GM12878 (cell line): ENCODE measurements at regions not wholly inside any gene's neighbourhood (a gene's known extent, or its start where the extent isn't known, plus 50 kb on each side); places are given as distances from the start of the nearest gene placed in this dataset.

Experiments
- ATAC-seq: fragments of 200-7000 bp; cut with Tn5 transposase; 3 replicates; pipeline ENCODE4 v1.9.1; 2020; ENCODE audit warnings: mild to moderate bottlenecking, moderate library complexity
- BruUV-seq: library from RNA; stranded (reverse); fragments of 400-500 nt; replicated peaks from 2 replicates; lab custom pipeline; 2021; lab: Mats Ljungman, UMichigan
- CTCF ChIA-PET: fragments of 300-600 bp; sonication (Branson Sonifier 250); formaldehyde crosslinking; extraction: SDS; loops from one replicate; lab custom pipeline; 2021; ENCODE audit warnings: inconsistent platforms; lab: Yijun Ruan, JAX
- POLR2A ChIA-PET: fragments of 350-600 bp; formaldehyde crosslinking; extraction: SDS; loops from one replicate; lab custom pipeline; 2021; ENCODE audit warnings: inconsistent platforms; lab: Charles Lee
- RAD21 ChIA-PET: fragments of 300-600 bp; sonication (Branson Sonifier 250); formaldehyde crosslinking; loops from one replicate; lab custom pipeline; 2023; ENCODE audit warnings: antibody characterized with exemption; ENCODE audit not compliant: unreplicated experiment; lab: Charles Lee
- SMC1A ChIA-PET: fragments of 300-600 bp; sonication (Branson Sonifier 250); formaldehyde crosslinking; loops from one replicate; lab custom pipeline; 2023; ENCODE audit not compliant: unreplicated experiment, uncharacterized antibody; lab: Charles Lee
- DNase-seq: peaks from one replicate; pipeline ENCODE4 v3.0.0-alpha.2; 2011; ENCODE audit warnings: low read depth, low spot score
- FAIRE-seq: peaks from 3 replicates; lab custom pipeline; 2011; peaks lifted over from hg19 to GRCh38; lab: Jason Lieb, UNC
- H2AFZ ChIP-seq: 2 replicates; pipeline ENCODE4 v1.6.0; 2011; ENCODE audit warnings: low read depth, low read length, control low read depth; ENCODE audit not compliant: control insufficient read depth
- H3K27ac ChIP-seq: 2 replicates; pipeline ENCODE4 v1.5.1; 2011; ENCODE audit warnings: control low read depth; ENCODE audit not compliant: control insufficient read depth, insufficient read depth
- H3K27me3 ChIP-seq, 2 experiments: replicated peaks in 1 of 2; 2 replicates each; pipeline versions ENCODE4 v1.6.0 to v1.6.1; 2011; ENCODE audit warnings: low read length in 1 of 2; ENCODE audit not compliant: control insufficient read depth in 2 of 2, insufficient read depth in 2 of 2
- H3K36me3 ChIP-seq, 2 experiments: 2 replicates each; pipeline ENCODE4 v1.5.1; 2011; ENCODE audit warnings: low read length in 1 of 2; ENCODE audit not compliant: control insufficient read depth in 2 of 2, insufficient read depth in 2 of 2
- H3K4me1 ChIP-seq: 2 replicates; pipeline ENCODE4 v1.6.1; 2011; ENCODE audit warnings: mild to moderate bottlenecking, low read length, moderate library complexity, mixed read lengths; ENCODE audit not compliant: control insufficient read depth, insufficient read depth
- H3K4me2 ChIP-seq: 2 replicates; pipeline ENCODE4 v1.6.0; 2011; ENCODE audit warnings: control low read depth; ENCODE audit not compliant: control insufficient read depth, insufficient read depth
- H3K4me3 ChIP-seq: fragments of 200-600 bp; sonication (generic); 2 replicates; pipeline ENCODE4 v1.5.1; 2016
- H3K79me2 ChIP-seq: 2 replicates; pipeline ENCODE4 v1.6.0; 2011; ENCODE audit warnings: low read length; ENCODE audit not compliant: control insufficient read depth, insufficient read depth
- H3K9ac ChIP-seq: 2 replicates; pipeline ENCODE4 v1.8.0; 2011; ENCODE audit warnings: low read length, control low read depth, mixed read lengths; ENCODE audit not compliant: control insufficient read depth, insufficient read depth
- H3K9me3 ChIP-seq: replicated peaks from 3 replicates; pipeline ENCODE4 v1.5.1; 2011; ENCODE audit warnings: mild to moderate bottlenecking, low read length; ENCODE audit not compliant: control insufficient read depth, insufficient read depth
- H4K20me1 ChIP-seq: 2 replicates; pipeline ENCODE4 v1.6.0; 2011; ENCODE audit not compliant: control insufficient read depth, insufficient read depth
- BMI1 ChIP-seq: fragments of 450-650 bp; IDR thresholded peaks from 2 replicates; pipeline ENCODE4 v1.6.1; 2016; ENCODE audit warnings: mild to moderate bottlenecking, moderate library complexity, borderline replicate concordance
- CHD2 ChIP-seq: IDR thresholded peaks from 2 replicates; pipeline ENCODE4 v1.6.1; 2011; ENCODE audit warnings: low read depth, low read length, improper control_type of control experiment, borderline replicate concordance
- FOXM1 ChIP-seq: IDR thresholded peaks from 2 replicates; pipeline ENCODE4 v1.6.1; 2012; ENCODE audit warnings: low read depth, mild to moderate bottlenecking, inconsistent platforms, low read length, moderate library complexity
- GATAD2B ChIP-seq: fragments of 450-650 bp; conservative IDR thresholded peaks from 2 replicates; pipeline ENCODE4 v1.6.1; 2017; ENCODE audit warnings: low read depth, mild to moderate bottlenecking, moderate library complexity
- IKZF2 ChIP-seq, 2 experiments: fragments of 450-650 bp; IDR thresholded peaks; 2 replicates each; pipeline ENCODE4 v1.6.1; 2017; ENCODE audit warnings: mild to moderate bottlenecking in 2 of 2, moderate library complexity in 2 of 2
- KDM1A ChIP-seq: fragments of 200-600 bp; sonication (generic); IDR thresholded peaks from 2 replicates; pipeline ENCODE4 v1.6.1; 2016; ENCODE audit warnings: borderline replicate concordance
- MAX ChIP-seq: IDR thresholded peaks from 2 replicates; pipeline ENCODE4 v1.6.1; 2012; ENCODE audit warnings: low read depth, low read length, improper control_type of control experiment
- NFIC ChIP-seq: IDR thresholded peaks from 2 replicates; pipeline ENCODE4 v1.6.1; 2012; ENCODE audit warnings: low read depth, mild to moderate bottlenecking, inconsistent platforms, low read length, moderate library complexity
- NFYB ChIP-seq: IDR thresholded peaks from 2 replicates; pipeline ENCODE4 v1.6.1; 2011; ENCODE audit warnings: low read depth, mild to moderate bottlenecking, low read length, improper control_type of control experiment, moderate library complexity; ENCODE audit not compliant: insufficient read depth
- POLR2AphosphoS2 ChIP-seq: IDR thresholded peaks from 2 replicates; pipeline ENCODE4 v1.6.1; 2011; ENCODE audit warnings: low read depth, mild to moderate bottlenecking, low read length, improper control_type of control experiment, moderate library complexity
- RFX5 ChIP-seq: IDR thresholded peaks from 2 replicates; pipeline ENCODE4 v1.6.1; 2011; ENCODE audit warnings: low read depth, low read length, improper control_type of control experiment
- SMAD5 ChIP-seq: IDR thresholded peaks from 2 replicates; pipeline ENCODE4 v1.6.1; 2016; ENCODE audit warnings: antibody characterized with exemption, low read depth
- ZBED1 ChIP-seq: IDR thresholded peaks from 2 replicates; pipeline ENCODE4 v1.6.1; 2016; ENCODE audit warnings: borderline replicate concordance
- ZNF24 ChIP-seq: fragments of 450-650 bp; IDR thresholded peaks from 2 replicates; pipeline ENCODE4 v1.6.1; 2017; ENCODE audit warnings: antibody characterized with exemption, mild to moderate bottlenecking
- ZNF274 ChIP-seq: IDR thresholded peaks from one replicate; pipeline ENCODE4 v1.8.0; 2011; ENCODE audit not compliant: insufficient read length, insufficient read depth
- WGBS: methylation state at CpG from one replicate; pipeline ENCODE4 v1.1.6; 2016; ENCODE audit warnings: low lambda C conversion rate; ENCODE audit not compliant: insufficient replicate concordance, insufficient coverage; ENCODE audit errors: missing lambda C conversion rate; 5-methylcytosine and 5-hydroxymethylcytosine counted together
- in situ Hi-C: fragments of 300-500 bp; cut with MboI; formaldehyde crosslinking; loops from 9 replicates; pipeline ENCODE4 v1.14.3; 2018; ENCODE audit warnings: mixed read lengths
- intact Hi-C: fragments of 100-400 bp; cut with micrococcal nuclease; formaldehyde crosslinking; loops from one replicate; pipeline ENCODE4 v1.14.2; 2022; ENCODE audit not compliant: unreplicated experiment

- Histone ChIP-seq H3K4me3 (no peak overlapping the region), H3K4me1 (no peaks in the 10 kb centered on the region), H3K9me3 (no peaks in the 10 kb centered on the region), H3K27ac (no peak overlapping the region), H3K27me3 (no peaks in the 10 kb centered on the region), H4K20me1 (no peaks in the 10 kb centered on the region), H2AFZ (no peak overlapping the region), H3K79me2 (no peaks in the 10 kb centered on the region), H3K9ac (no peak overlapping the region), H3K4me2 (no peak overlapping the region), H3K36me3 (no peaks in the 10 kb centered on the region)
- RAD21 ChIA-PET, result no interaction called here
- no TSS peak for BruUV-seq
- SMC1A ChIA-PET, result no interaction called here
- intact Hi-C loops (no loop called here), in situ Hi-C loops (no loop called here)
- CTCF ChIA-PET, result no interaction called here
- POLR2A ChIA-PET, result no interaction called here
- no peak for TF ChIP-seq ZNF274
- no peak for TF ChIP-seq IKZF2 (IDR thresholded peaks at IDR 0.05)
- no peak for TF ChIP-seq NFYB
- TF ChIP-seq RFX5, result no peak
- no peak for TF ChIP-seq GATAD2B
- TF ChIP-seq CHD2, result no peak
- TF ChIP-seq KDM1A, result no peak
- no peak for TF ChIP-seq SMAD5
- no peak for TF ChIP-seq NFIC
- no peak for TF ChIP-seq MAX
- no peak for TF ChIP-seq ZBED1
- no peak for TF ChIP-seq ZNF24
- no peak for TF ChIP-seq BMI1
- no peak for TF ChIP-seq FOXM1
- no peak for TF ChIP-seq POLR2AphosphoS2
- DNase-seq, result no peak
- WGBS, result 15% methylated on average over 3 of the region's 3 CpGs
- no peak for ATAC-seq
- FAIRE-seq, result no peak
These were observed 1284.5 kb downstream of the EFNA5 start for GRCh38 chr5:106386287-106386686.
